Forelimb muscle (tissue), 1 donor: ENCODE measurements at regions not wholly inside any gene's neighbourhood (a gene's known extent, or its start where the extent isn't known, plus 50 kb on each side); places are given as distances from the start of the nearest gene placed in this dataset.
"Not testable (repeated sequence)": the region's sequence is repeated elsewhere in the genome, so short reads cannot be mapped to it uniquely, and the experiment has no call there.

Experiments
- DNase-seq: peaks from one replicate; pipeline ENCODE4 v3.0.0-alpha.2; 2013; ENCODE audit warnings: low read depth

DNA sequence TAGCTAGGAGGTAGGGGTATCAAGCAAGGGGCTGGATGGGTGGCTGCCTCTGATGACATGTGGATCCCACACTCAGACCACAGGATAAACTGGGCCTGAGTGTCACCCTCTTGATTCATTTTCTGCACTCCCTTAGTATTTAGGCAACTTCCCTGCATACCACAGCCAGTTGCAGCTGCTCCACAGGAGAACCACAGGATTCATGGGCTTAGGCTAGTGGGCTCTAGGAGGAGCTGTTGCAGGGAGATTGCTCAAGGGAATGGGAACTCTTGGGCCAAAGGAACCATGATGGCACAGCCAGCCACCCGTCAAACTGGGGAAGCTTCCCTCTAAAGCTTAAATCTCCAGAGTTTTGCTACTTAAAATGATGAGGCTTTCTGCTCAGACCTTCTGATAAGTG lies 269.7 kb upstream of the ASIC2 start:
- DNase-seq: no peak

DNA sequence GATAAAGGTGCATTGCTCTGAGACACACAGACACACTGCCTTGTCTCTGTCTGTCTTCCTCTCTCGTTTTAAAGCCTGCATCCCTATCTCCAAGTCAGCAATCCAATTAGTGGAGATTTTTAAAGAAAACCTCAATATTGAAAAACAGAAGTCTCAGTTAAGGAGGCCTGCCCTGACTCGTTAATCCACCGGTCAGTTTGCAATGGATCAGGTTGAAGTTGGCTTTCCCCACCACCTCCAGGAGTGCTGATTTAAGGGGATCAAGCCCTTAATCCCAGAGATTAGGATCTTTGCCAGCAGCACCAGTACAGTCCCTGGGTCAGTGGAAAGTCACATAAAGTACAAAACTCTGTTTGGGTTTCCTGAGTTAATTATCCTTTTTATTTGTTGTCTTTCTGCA lies 271.1 kb upstream of the ASIC2 start:
- DNase-seq: no peak

DNA sequence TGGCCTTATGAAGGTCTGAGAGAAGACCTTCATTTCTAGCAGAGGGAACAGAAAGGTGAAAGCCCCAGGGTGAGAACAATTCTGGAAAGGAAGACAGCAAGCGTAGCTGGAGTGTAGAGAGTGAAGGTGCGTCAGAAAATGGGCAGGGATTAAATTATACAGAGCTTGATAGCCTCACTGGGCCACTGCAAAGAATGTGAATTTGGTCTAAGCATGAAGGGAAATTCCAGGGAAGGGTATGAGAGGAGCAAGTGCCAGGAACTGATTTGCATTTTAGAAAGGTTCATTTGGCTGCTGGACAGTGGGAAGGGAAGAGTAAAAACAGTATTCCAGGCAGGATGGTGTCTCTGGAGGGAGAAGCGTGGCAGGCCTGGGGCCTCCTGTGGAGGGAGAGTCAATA lies 274.1 kb upstream of the ASIC2 start:
- DNase-seq: no peak

DNA sequence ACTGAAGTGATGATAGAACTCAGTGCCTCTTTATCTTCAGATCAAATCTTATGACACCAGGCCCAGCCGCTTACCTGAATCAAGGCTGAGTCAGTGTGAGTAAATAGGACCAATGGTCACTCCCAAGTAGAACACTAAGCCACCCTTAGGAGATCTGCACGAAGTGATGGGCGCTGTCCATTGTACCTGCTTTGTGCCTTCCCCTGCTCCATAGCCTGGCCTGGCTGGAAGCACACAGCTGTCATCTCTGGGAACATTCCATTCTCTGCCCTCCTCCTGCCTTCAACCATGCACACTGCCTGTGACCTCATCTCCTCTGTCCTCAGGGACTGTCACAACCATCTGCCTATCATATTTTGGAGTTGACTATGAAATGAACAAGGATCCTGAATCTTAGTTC lies 279.5 kb upstream of the ASIC2 start:
- DNase-seq: no peak

DNA sequence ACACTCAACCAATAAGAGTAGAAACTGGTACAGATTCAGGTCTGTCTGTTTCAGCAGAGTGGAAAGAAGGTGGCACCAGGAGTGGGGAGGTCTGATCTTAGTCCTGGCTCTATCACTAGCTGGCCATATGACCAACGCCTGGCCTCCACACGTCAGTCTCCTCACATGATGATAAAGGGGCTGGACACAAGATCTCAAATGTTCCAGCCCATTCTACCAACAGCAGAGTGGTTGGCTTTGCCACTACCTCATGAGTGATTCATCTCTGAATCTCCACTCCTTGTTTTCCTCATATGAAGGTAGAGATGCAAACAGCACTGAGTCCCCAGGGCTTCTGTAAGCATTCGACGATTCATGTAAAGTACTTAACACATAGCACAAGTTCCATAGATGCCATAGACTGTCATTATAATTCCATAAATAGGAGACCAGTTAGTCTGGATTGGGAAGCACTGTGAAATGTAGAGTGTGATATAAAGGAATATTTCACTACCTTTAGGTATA lies 281.9 kb upstream of the ASIC2 start:
- DNase-seq: no peak

DNA sequence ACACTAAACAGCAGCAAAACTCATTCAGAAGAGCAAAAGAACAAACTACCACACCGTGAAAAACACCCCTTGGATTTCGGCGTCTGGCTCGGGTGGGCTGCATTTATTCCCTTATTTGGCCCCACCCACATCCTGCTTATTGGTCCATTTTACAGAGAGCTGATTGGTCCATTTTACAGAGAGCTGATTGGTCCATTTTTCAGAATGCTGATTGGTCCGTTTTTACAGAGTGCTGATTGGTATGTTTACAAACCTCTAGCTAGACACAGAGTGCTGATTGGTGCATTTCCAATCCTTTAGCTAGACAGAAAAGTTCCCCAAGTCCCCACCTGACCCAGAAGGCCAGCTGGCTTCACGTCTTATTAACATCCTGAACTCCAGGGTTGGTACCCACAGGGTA lies 286.6 kb upstream of the ASIC2 start:
- not testable (repeated sequence) for DNase-seq

DNA sequence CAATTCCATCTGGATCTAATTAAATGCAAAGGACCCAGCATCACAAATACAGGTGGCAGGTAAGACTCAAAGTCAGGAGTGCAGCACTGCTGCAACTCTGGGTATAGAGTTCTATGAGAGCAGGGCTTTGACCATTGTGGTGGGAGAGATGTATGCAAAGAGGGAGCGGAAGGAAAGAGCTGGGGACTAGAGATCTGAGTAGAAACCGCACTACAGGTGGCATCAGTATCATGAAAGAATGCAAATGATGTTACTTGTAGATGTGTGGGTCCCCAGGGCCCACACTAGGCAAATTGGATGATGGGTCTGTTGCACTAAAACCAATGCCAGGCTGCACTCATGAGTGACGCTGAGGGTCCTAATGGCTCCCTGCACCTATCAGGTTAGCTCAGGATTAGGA lies 287.1 kb upstream of the ASIC2 start:
- no peak for DNase-seq

DNA sequence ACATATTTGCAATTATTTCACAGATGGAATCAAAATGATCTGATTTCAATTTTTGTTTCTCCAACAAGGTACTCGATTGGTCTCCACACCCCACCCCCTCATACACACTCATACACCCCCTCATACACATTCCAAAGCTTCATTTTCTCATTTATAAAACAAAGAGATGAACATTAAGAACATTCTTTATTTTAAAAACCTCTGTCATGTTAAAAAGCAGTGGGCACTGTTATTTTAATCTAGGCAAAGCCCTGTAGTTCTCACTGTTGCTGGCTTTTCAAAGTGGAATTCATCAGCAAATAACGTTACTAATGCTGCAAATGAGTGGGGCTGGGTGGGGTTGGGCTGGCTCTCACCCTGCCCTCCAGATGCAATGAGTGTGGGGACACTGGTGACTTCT lies 289.6 kb upstream of the ASIC2 start:
- DNase-seq: no peak

DNA sequence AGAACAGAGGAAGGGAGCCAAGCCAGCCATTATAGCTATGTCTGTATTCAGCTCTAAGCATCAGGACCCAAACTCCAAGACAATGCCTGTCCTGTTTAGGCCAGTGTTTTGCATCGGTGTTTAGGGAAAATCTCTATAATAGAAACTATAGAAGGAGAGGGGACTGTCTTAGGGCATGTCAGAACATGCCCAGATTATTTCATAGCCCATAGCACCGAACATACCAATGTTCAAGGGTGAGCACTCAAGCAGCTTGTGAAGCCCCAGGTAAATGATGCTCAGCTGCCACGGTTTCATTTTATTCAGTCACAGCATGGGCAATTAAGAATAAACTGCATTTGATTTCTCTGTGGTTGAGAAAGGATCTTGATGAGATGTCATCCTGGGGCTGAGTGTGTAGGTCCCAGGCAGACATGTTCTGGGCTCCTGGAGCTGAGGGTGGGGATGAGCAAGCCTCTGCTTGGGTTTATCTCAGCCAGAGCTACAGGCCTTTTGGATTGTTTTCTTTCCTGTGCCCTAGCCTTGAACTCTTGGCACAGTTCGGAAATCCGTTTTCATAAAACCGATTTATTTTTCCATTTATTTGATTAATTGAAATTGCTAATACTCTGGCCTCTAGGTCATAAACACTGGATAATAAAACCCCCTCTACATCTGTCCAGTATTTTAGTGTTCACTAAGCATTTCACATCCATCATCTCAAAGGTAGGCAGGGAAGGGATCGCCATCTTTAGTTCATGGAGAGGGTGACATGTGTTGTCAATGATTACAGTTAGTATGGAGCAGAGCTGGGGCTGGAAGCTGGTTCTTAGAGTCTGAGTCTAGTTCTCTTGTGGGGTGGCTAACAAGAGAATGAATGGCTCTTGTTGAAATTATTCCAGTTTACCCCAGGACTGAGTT lies 290.7 kb upstream of the ASIC2 start:
- no peak for DNase-seq

DNA sequence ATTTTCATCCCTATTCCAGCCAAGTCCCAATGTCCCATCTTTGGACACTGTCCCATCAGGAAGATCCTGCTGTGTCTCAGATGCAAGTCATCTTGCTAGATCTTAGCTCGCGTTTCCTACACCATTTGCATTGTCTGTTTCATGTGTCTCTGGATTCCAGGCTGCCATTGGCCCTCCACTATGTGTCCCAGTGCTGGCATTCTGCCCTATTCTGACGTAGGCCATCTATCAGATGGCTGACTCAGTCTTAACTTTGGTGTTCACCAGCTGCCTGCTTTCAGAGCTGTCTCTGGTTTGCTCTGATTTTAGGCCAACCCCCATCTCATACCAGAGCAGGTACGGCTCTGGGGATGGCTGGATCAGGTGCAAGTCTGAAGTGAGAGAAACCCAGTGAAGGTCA lies 300.9 kb upstream of the ASIC2 start:
- DNase-seq: no peak

DNA sequence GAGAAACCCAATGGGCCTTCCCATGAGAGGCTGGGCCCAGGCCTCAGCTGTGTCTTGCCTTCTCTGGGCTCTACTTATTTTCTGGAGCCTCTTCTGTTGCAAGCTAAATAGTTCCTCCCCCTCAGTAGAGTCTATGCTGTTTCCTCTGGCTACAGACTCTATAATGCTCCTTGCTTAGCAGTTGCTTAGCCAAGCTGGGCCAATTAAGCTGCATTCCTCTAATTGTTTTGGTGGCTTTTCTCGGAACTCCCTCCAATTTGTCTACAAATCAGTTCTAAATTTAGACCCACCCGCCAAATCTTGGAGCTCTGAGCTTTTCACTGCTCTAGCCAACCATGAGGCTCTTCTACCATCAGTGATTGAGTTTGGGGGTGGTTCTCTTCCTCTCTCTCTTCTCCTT lies 302.7 kb upstream of the ASIC2 start:
- no peak for DNase-seq

DNA sequence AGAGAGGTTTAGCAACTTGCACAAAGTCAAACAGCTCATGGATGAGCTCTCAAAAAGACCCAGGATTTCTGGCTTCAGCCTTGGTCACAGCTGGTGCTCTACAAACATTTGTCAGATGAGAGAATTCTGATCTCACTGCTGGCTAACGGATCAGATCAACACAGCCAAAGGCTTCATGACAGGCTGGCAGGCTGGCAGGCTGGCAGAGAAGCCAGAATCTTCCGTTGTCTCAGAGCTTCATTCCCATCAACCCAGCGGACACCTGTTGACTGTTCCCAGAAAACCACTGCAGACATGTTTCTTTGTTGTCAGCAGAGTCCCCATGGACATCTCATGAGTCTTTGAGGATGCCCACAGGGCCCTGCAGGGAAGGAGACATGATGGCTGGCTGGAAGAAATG lies 303.8 kb upstream of the ASIC2 start:
- DNase-seq: peak; percentile 14

DNA sequence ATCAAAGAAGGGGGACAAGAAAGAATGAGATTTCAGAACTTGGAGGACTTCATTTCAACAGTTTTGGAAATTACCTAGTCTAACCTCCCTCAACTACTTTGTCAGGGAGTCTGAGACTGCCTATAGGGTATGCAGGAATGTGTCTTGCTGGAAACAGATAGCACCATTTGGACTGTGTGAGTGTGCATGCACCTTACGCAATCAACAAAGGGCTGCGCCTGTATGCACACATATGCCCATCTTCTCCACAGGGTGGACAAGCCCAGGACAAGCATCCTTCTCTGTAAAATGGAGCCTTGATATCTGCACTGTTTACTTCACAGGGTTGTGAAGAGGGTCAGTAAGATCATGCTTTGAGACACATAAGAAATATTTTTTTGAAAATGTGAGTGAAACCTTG lies 305.7 kb upstream of the ASIC2 start:
- DNase-seq: no peak

DNA sequence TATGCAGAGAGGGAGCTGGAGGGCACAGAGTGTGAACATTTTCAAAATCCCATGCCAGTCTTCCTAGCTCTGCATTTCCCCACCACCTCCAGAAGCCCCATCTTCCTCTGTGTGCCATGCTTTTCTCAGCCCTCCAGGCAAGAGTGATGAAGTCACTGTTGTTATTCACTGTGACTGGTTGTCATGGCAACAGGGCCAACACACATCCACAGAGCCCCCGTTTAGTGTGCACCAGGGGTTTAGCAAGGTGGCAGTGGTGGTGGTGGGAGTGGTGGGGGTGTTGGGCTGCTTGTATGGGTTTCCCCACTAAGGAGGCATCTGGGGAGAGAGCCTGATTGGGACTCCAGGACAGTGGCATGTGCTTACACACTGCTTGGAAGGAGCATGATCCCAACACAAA lies 309.9 kb upstream of the ASIC2 start:
- no peak for DNase-seq

DNA sequence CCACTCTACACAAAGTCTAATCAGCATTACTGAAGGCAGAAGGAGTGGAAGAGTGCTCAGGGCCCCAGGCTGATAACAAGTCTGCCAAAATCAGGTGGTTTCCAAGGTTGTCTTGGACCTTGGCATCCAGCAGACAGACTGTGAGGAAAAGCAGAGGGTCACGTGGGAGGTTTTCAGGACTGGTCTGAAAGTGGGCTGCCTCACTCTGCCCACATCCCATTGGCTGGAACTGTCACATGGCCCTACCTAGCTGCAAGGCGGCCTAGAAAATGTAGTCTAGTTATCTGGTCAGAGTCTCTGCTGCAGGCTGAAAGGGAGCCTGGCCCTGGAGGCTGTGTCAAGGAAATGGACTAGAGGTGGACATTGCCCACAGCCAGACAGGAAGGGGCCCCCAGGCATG lies 310.7 kb upstream of the ASIC2 start:
- DNase-seq: no peak

DNA sequence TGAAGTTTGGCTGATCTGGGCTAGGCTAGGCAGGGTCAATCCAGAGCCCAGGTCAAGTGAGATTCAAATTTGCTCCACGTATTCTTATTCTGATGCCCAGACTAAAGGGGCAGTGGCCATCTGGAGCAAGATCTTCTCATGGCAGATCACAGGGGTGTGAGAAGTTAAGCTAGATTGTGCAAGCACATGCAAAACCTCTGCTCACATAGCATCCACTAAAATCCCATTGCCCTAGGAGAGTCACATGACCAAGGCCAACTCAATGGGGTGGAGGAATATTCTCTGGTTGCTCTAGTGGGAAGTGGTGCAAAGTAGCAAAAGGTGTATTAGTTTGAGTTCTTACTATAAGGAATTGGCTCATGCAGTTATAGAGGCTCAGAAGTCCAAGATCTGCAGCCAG lies 318.4 kb upstream of the ASIC2 start:
- no peak for DNase-seq

DNA sequence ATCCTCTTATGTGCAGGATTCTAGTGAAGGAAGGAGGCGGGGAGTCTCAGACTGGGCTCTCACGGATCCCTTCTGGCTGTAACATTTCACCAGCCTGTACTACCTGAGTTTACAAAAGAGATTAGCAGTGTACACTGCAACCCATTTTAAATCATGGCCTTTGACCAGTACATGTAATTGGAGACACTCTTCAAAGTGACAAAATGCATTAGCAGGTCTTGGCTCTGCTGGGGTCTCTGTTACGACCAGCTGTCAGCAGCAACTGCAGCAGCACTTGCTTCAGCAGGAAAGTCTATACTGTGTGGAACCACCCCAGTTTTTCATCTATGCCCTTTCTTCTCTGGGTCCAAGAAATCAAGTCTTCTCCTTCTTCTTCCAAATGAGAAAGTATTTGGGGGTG lies 322.8 kb upstream of the ASIC2 start:
- no peak for DNase-seq

DNA sequence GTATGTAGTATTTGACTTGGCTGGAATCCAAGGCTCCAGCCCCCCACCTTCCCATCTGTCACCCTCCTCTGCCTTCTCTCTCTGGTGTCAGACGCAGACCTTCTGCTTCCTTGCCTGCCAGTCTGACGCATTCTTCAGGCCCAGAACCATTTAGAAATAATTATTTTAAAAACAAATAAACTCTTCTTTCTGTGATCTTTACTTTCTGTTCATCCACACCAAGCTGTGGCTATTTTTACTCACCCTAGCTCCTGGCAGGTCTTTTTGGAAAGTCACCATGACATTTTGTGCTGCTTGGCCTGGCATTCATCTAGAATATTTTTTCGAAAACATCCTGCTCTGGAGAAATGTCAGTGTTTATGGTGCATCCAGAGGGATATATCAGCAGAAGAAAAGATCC lies 330.7 kb upstream of the ASIC2 start:
- DNase-seq: no peak

DNA sequence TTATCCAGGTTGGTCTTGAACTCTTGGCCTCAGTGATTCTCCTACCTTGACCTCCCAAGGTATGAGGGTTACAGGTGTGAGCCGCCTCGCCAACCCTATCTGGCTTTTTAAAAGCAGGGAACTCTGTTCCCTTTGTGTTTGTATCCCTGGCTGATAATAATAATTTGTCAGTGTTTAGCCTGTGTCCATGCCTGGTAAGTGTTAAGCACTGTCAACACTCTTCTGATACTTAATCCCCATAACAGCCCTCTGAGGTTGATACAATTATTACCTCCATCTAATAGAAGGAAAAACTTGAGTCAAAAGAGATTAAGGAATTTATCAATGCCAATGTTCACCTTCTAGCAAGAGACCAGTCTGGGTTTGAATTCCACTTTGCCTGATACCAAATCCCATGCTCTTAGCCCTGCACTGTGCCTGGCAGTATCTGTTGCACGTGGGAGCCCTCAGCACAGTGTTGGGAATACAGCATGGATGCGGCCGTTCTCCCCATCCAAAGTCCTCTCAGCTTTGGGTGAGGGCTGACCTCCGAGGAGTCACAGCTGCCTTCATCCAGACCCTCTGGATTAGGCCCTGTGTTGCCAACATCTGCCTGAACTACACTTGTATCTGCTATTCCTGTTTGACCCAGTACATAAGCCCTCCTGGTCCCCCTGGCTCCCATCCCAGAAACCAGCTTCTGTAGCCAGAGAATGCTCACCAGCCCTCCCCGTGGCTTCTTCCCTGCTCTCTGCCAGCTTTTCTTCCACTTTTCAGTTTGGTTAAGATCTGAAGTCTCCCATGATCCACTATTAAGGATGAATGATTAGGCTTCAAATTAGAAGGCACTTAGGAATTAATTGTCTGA lies 335.6 kb upstream of the ASIC2 start:
- no peak for DNase-seq

DNA sequence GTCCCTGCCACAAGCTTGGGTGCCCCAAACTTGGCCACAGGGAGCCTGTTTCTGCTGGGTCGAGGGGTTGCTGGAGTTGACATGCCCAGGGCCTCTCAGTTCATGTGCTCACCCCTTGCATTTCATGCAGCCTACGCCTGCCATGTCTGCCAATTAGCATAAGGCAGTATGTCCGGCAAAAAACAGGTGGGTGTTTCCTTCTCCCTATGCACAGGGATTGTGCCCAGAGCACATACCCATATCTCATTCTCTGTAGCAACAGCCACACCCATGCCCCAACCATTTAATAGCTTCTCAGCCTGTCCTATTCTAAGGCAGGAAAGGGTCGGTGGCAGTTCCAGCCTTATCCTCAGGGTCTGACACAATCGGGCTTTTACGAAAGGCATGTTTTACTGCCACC lies 340.4 kb upstream of the ASIC2 start:
- DNase-seq: no peak

DNA sequence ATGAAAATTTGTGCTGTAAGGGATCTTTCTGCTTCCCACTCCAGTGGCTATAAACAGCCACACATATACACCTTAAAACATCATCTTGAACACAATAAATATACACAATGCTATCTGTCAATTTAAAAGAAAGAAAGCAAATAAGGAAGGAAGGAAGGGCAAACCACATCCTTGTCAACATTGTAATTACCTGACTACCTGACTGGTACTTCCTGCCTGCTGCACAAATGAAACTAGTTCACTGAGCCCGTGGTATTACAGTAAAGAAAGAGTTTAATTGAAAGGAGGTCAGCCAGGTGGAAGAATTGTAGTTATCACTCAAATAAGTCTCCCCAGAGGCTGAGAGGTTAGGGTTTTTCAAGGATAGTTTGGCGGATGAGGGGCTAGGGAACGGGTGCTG lies 344.4 kb upstream of the ASIC2 start:
- no peak for DNase-seq

DNA sequence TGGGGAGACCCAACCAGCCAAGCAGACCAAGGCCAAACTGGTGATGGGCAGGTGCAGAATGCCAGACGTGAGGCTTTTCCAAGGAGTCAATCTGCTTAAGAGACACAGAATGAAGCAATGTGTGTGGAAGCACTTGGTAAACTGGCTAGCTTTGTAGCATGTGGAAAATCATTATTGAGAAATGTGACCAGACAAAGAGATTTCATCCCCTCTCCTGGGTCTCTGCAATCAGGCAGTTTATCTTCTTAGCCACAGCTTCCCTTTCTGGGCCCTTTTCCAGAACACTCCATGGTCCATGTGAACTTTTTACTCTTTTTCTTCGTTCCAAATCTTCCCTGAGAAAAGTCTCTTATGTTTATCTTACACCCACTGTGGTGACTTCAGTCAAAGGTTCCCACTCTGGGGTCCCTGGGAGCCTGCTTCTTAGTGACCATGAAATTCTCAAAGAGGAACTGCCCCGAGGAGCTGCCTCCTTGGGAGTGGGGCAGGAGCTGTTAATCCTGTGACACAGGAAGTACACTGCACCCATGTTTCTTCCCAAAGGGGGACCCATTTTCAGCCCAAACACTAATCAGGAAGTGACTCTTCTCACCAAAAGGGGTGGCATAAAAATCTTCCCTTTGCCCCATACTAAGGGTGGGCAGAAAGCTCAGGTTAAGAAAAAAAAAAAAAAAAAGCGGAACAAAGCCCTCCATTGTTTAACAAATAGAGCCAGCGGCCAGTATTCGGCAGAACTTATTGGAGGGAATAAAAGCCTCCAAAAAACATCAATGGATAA lies 346.2 kb upstream of the ASIC2 start:
- no peak for DNase-seq
